ENCODE measurements at regions not wholly inside any gene's neighbourhood (a gene's known extent, or its start where the extent isn't known, plus 50 kb on each side); places are given as distances from the start of the nearest gene placed in this dataset.

DNA sequence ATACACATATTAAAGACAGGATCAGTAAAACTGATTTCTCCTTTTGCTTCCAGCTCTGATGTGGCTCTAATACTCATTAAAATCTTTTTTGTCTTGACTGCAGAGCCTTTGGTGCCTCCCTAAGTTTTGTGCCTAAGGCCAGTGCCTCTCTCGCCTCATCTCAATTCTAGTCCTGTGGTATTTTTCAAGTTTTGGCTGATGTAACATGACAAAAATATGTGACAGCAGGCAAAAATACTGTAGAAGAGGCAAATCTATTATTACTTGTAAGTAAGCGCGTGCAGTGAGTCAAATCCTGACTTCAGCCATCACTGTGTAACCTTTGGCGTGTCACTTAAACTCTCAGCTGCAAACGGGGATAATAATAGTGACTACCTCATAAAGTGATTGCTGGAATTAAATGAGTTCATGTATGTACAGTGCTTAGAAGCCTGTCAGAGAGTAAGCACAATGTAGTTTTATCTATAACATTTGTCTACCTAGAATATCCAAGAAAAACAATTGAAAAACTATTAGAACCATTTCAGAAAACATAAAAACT, 74.0 kb downstream of the MAB21L3 start:
- H3K36me3 Mint-ChIP-seq (ENCODE audit: insufficient read depth) = no peaks in the 10 kb centered on the region
- no peaks in the 10 kb centered on the region for H3K9me3 Mint-ChIP-seq (ENCODE audit: low read depth)
- H3K27me3 Mint-ChIP-seq = peaks cover 10% of the 10 kb centered on the region
- no peak overlapping the region for H3K4me3 Mint-ChIP-seq (ENCODE audit: low read depth)
- H3K27ac Mint-ChIP-seq = no peak overlapping the region
- peaks cover 2% of the 10 kb centered on the region for H3K4me1 Mint-ChIP-seq (ENCODE audit: low read depth)
- no peak for TF ChIP-seq CTCF (IDR thresholded peaks at IDR 0.05; ENCODE audit: unreplicated experiment)
- DNase-seq (ENCODE audit: low spot score, unreplicated experiment) = no peak

GRCh38 chr1:116189481-116189880, 78.3 kb downstream of the MAB21L3 start:
- H3K27me3 Mint-ChIP-seq = peaks cover 2% of the 10 kb centered on the region
- no peak overlapping the region for H3K4me3 Mint-ChIP-seq (ENCODE audit: low read depth)
- no peak for DNase-seq (ENCODE audit: low spot score, unreplicated experiment)
- H3K27ac Mint-ChIP-seq = no peak overlapping the region
- TF ChIP-seq CTCF (IDR thresholded peaks at IDR 0.05; ENCODE audit: unreplicated experiment) = no peak
- H3K36me3 Mint-ChIP-seq (ENCODE audit: insufficient read depth) = no peaks in the 10 kb centered on the region
- H3K9me3 Mint-ChIP-seq (ENCODE audit: low read depth) = peaks cover 5% of the 10 kb centered on the region
- peaks cover 2% of the 10 kb centered on the region for H3K4me1 Mint-ChIP-seq (ENCODE audit: low read depth)

GRCh38 chr1:116191294-116191693, 80.1 kb downstream of the MAB21L3 start:
- Mint-ChIP-seq H3K4me3 (ENCODE audit: low read depth) (no peak overlapping the region), H3K36me3 (ENCODE audit: insufficient read depth) (no peaks in the 10 kb centered on the region), H3K4me1 (ENCODE audit: low read depth) (peaks cover 13% of the 10 kb centered on the region), H3K27me3 (peaks cover 2% of the 10 kb centered on the region), H3K27ac (no peak overlapping the region), H3K9me3 (ENCODE audit: low read depth) (peaks cover 5% of the 10 kb centered on the region)
- DNase-seq (ENCODE audit: low spot score, unreplicated experiment) = no peak
- TF ChIP-seq CTCF (IDR thresholded peaks at IDR 0.05; ENCODE audit: unreplicated experiment) = no peak

- peaks cover 5% of the 10 kb centered on the region for H3K9me3 Mint-ChIP-seq (ENCODE audit: low read depth)
- TF ChIP-seq CTCF (IDR thresholded peaks at IDR 0.05; ENCODE audit: unreplicated experiment) = no peak
- H3K27me3 Mint-ChIP-seq = peaks cover 2% of the 10 kb centered on the region
- no peaks in the 10 kb centered on the region for H3K36me3 Mint-ChIP-seq (ENCODE audit: insufficient read depth)
- no peak for DNase-seq (ENCODE audit: low spot score, unreplicated experiment)
- no peak overlapping the region for H3K4me3 Mint-ChIP-seq (ENCODE audit: low read depth)
- no peak overlapping the region for H3K27ac Mint-ChIP-seq
- peaks cover 13% of the 10 kb centered on the region for H3K4me1 Mint-ChIP-seq (ENCODE audit: low read depth)
These were observed 82.6 kb downstream of the MAB21L3 start for GRCh38 chr1:116193768-116194167.

DNA sequence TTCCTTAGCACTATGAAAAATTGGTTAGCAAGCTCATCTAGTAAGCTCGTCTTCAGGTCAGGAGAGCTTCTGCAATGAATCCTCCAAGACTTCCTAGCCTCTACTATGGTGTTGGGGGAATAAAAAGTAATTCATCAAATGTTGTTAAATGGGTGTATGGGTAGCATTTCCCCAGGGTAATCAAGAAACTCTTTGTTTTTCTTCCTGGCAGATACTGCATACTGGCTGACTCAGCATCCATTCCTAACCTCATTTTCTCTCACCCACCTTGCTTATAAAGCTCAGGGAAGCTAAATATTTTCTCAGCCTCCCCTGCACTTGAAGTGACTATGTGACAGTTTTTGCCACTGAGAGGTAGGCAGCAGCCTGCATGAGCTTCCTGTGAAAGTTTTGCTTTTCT, 83.4 kb downstream of the MAB21L3 start:
- Mint-ChIP-seq H3K27me3 (peaks cover 6% of the 10 kb centered on the region), H3K36me3 (ENCODE audit: insufficient read depth) (no peaks in the 10 kb centered on the region), H3K9me3 (ENCODE audit: low read depth) (peaks cover 5% of the 10 kb centered on the region), H3K4me3 (ENCODE audit: low read depth) (no peak overlapping the region), H3K4me1 (ENCODE audit: low read depth) (peaks cover 13% of the 10 kb centered on the region), H3K27ac (no peak overlapping the region)
- no peak for TF ChIP-seq CTCF (IDR thresholded peaks at IDR 0.05; ENCODE audit: unreplicated experiment)
- DNase-seq (ENCODE audit: low spot score, unreplicated experiment) = no peak

All from progenitor cell of endocrine pancreas (in vitro differentiated cells).